Astrocyte (in vitro differentiated cells and primary cell): ENCODE measurements at regions not wholly inside any gene's neighbourhood (a gene's known extent, or its start where the extent isn't known, plus 50 kb on each side); places are given as distances from the start of the nearest gene placed in this dataset.

Experiments used
- DNase-seq: peaks from one replicate; pipeline ENCODE4 v3.0.0-alpha.2; 2010; ENCODE audit warnings: low read depth
- FAIRE-seq: peaks from 2 replicates; lab custom pipeline; 2011; peaks lifted over from hg19 to GRCh38; lab: Jason Lieb, UNC
- H2AFZ ChIP-seq: 2 replicates; pipeline ENCODE4 v1.6.0; 2012; ENCODE audit warnings: low read depth, low read length, inconsistent platforms
- H3K27ac ChIP-seq: 2 replicates; pipeline ENCODE4 v1.5.1; 2011; ENCODE audit warnings: low read depth, low read length, inconsistent platforms
- H3K27me3 ChIP-seq: 2 replicates; pipeline ENCODE4 v1.6.0; 2011; ENCODE audit warnings: low read length, inconsistent platforms; ENCODE audit not compliant: insufficient read depth
- H3K36me3 ChIP-seq: 2 replicates; pipeline ENCODE4 v1.5.1; 2011; ENCODE audit warnings: low read length, inconsistent platforms; ENCODE audit not compliant: insufficient read depth
- H3K4me1 ChIP-seq: 2 replicates; pipeline ENCODE4 v1.5.1; 2011; ENCODE audit warnings: low read length, inconsistent platforms; ENCODE audit not compliant: insufficient read depth
- H3K4me2 ChIP-seq: 2 replicates; pipeline ENCODE4 v1.6.0; 2012; ENCODE audit warnings: low read length, inconsistent platforms
- H3K4me3 ChIP-seq: 2 replicates; pipeline ENCODE4 v1.5.1; 2011; ENCODE audit warnings: low read depth, mild to moderate bottlenecking, low read length, inconsistent platforms; ENCODE audit not compliant: insufficient read depth
- H3K79me2 ChIP-seq: 2 replicates; pipeline ENCODE4 v1.6.0; 2012; ENCODE audit warnings: mild to moderate bottlenecking, low read length, inconsistent platforms; ENCODE audit not compliant: insufficient read depth
- H3K9ac ChIP-seq: 2 replicates; pipeline ENCODE4 v1.6.0; 2012; ENCODE audit warnings: mild to moderate bottlenecking, low read length, inconsistent platforms
- H3K9me3 ChIP-seq: 2 replicates; pipeline ENCODE4 v1.5.1; 2012; ENCODE audit warnings: low read depth, mild to moderate bottlenecking, low read length, inconsistent platforms; ENCODE audit not compliant: insufficient read depth
- H4K20me1 ChIP-seq: 2 replicates; pipeline ENCODE4 v1.6.0; 2012; ENCODE audit warnings: low read length, inconsistent platforms; ENCODE audit not compliant: insufficient read depth
- H3K27ac Mint-ChIP-seq: one replicate; pipeline ENCODE4 v1.8.0; 2021; ENCODE audit warnings: mild to moderate bottlenecking, mixed read lengths; ENCODE audit not compliant: unreplicated experiment
- H3K27me3 Mint-ChIP-seq: one replicate; pipeline ENCODE4 v1.8.0; 2021; ENCODE audit warnings: low read depth, mixed read lengths; ENCODE audit not compliant: unreplicated experiment
- H3K36me3 Mint-ChIP-seq: one replicate; pipeline ENCODE4 v1.8.0; 2021; ENCODE audit warnings: low read depth, mixed read lengths; ENCODE audit not compliant: unreplicated experiment
- H3K4me1 Mint-ChIP-seq: one replicate; pipeline ENCODE4 v1.8.0; 2021; ENCODE audit warnings: low read depth, mixed read lengths; ENCODE audit not compliant: unreplicated experiment
- H3K4me3 Mint-ChIP-seq: one replicate; pipeline ENCODE4 v1.8.0; 2021; ENCODE audit warnings: mild to moderate bottlenecking, moderate library complexity, mixed read lengths; ENCODE audit not compliant: unreplicated experiment
- H3K9me3 Mint-ChIP-seq: one replicate; pipeline ENCODE4 v1.8.0; 2021; ENCODE audit warnings: mild to moderate bottlenecking, mixed read lengths; ENCODE audit not compliant: unreplicated experiment
- CTCF ChIP-seq: IDR thresholded peaks from 2 replicates; pipeline ENCODE4 v1.5.1; 2011; ENCODE audit warnings: low read depth, mild to moderate bottlenecking, inconsistent platforms, low read length, moderate library complexity; ENCODE audit not compliant: insufficient read depth
- EZH2 ChIP-seq: IDR thresholded peaks from 2 replicates; pipeline ENCODE4 v1.6.1; 2012; ENCODE audit warnings: mild to moderate bottlenecking, low read length, inconsistent platforms; ENCODE audit not compliant: insufficient read depth

DNA sequence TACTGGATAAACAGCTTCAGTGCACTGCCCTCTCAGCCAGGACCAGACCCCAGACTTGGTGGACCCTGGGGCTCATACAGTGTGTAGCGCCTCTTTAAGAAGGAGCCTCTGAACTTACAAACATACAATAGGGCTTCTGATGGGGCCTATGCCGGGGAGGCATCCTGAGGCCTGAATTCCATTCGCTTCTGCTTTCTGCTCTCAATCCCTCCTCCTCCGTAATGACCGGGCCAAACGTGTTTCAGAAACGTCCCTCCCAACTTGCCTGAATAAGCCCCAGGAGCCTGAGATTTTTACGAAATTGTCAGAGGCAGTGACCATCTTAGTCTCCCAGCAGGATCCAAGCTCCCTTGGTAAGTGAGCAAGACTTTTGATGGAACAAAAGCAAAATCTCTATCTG is 128.1 kb upstream of the BOD1 start:
- Histone ChIP-seq H3K9ac (no peak overlapping the region), H3K4me3 (no peak overlapping the region), H3K4me2 (no peak overlapping the region), H3K36me3 (no peaks in the 10 kb centered on the region), H3K4me1 (peaks cover 4% of the 10 kb centered on the region), H2AFZ (no peak overlapping the region), H3K79me2 (no peaks in the 10 kb centered on the region), H4K20me1 (no peaks in the 10 kb centered on the region), H3K9me3 (no peaks in the 10 kb centered on the region), H3K27me3 (no peaks in the 10 kb centered on the region), H3K27ac (no peak overlapping the region)
- peaks cover 26% of the 10 kb centered on the region for H3K4me1 Mint-ChIP-seq
- DNase-seq, result no peak
- no peak overlapping the region for H3K4me3 Mint-ChIP-seq
- H3K27me3 Mint-ChIP-seq, result peaks cover 3% of the 10 kb centered on the region
- no peak for FAIRE-seq
- TF ChIP-seq EZH2, result no peak
- no peak for TF ChIP-seq CTCF
- peaks cover 3% of the 10 kb centered on the region for H3K36me3 Mint-ChIP-seq
- H3K9me3 Mint-ChIP-seq, result no peaks in the 10 kb centered on the region
- H3K27ac Mint-ChIP-seq, result peak overlapping the region; percentile 66

GRCh38 chr5:173745123-173745522 is 128.7 kb upstream of the BOD1 start:
- DNase-seq, result no peak
- H3K27me3 Mint-ChIP-seq, result peaks cover 3% of the 10 kb centered on the region
- no peak overlapping the region for H3K27ac ChIP-seq
- no peaks in the 10 kb centered on the region for H3K36me3 ChIP-seq
- TF ChIP-seq EZH2 (no peak), CTCF (no peak)
- peaks cover 4% of the 10 kb centered on the region for H3K4me1 ChIP-seq
- H3K27me3 ChIP-seq, result no peaks in the 10 kb centered on the region
- no peaks in the 10 kb centered on the region for H4K20me1 ChIP-seq
- no peaks in the 10 kb centered on the region for H3K79me2 ChIP-seq
- FAIRE-seq, result no peak
- no peak overlapping the region for H3K4me3 Mint-ChIP-seq
- H2AFZ ChIP-seq, result no peak overlapping the region
- no peak overlapping the region for H3K4me3 ChIP-seq
- H3K9me3 ChIP-seq, result no peaks in the 10 kb centered on the region
- H3K4me1 Mint-ChIP-seq, result peaks cover 26% of the 10 kb centered on the region
- peaks cover 3% of the 10 kb centered on the region for H3K36me3 Mint-ChIP-seq
- no peaks in the 10 kb centered on the region for H3K9me3 Mint-ChIP-seq
- H3K4me2 ChIP-seq, result no peak overlapping the region
- no peak overlapping the region for H3K27ac Mint-ChIP-seq
- no peak overlapping the region for H3K9ac ChIP-seq

DNA sequence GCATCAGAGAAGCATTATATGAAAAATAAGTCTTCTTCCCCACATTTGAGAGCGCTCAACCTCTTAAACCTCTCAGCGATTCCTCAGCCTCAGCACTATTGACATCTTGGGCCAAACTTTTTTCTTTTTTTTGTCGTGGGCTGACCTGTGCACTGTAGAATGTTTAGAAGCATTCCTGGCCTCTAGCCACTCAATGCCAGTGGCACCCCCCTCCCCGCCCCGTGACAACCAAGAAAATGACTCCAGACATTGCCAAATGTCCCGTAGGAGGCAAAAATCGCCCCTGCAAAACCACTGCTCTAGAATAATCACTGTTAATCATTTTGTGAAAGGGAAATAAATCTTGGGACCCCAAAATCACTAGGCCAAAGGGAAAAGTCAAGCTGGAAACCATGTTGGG is 129.1 kb upstream of the BOD1 start:
- Histone ChIP-seq H2AFZ (no peak overlapping the region), H3K9ac (no peak overlapping the region), H3K27me3 (no peaks in the 10 kb centered on the region), H3K79me2 (no peaks in the 10 kb centered on the region), H3K4me1 (peaks cover 4% of the 10 kb centered on the region), H3K4me2 (no peak overlapping the region), H3K36me3 (no peaks in the 10 kb centered on the region), H3K9me3 (no peaks in the 10 kb centered on the region), H3K27ac (no peak overlapping the region), H3K4me3 (no peak overlapping the region), H4K20me1 (no peaks in the 10 kb centered on the region)
- Mint-ChIP-seq H3K4me3 (no peak overlapping the region), H3K27me3 (peaks cover 3% of the 10 kb centered on the region), H3K9me3 (no peaks in the 10 kb centered on the region), H3K36me3 (peaks cover 3% of the 10 kb centered on the region), H3K27ac (peak overlapping the region; percentile 75), H3K4me1 (peaks cover 26% of the 10 kb centered on the region)
- no peak for TF ChIP-seq CTCF
- TF ChIP-seq EZH2, result no peak
- DNase-seq, result no peak
- no peak for FAIRE-seq
